GM12891 (cell line): ENCODE measurements at regions not wholly inside any gene's neighbourhood (a gene's known extent, or its start where the extent isn't known, plus 50 kb on each side); places are given as distances from the start of the nearest gene placed in this dataset.

Experiments
- POLR2A ChIP-seq: IDR thresholded peaks from 2 replicates; pipeline ENCODE4 v1.6.1; 2011; ENCODE audit warnings: low read depth, low read length, control low read depth
- POLR2AphosphoS5 ChIP-seq: IDR thresholded peaks from 2 replicates; pipeline ENCODE4 v1.6.1; 2011; ENCODE audit warnings: low read depth, low read length, control low read depth
- TAF1 ChIP-seq: IDR thresholded peaks from 2 replicates; pipeline ENCODE4 v1.6.1; 2011; ENCODE audit warnings: low read depth, low read length, control low read depth

GRCh38 chr20:56845546-56846086, 216.5 kb downstream of the TFAP2C start:
- TF ChIP-seq POLR2A: no peak
- no peak for TF ChIP-seq POLR2AphosphoS5
- TF ChIP-seq TAF1: no peak
